ENCODE measurements at regions not wholly inside any gene's neighbourhood (a gene's known extent, or its start where the extent isn't known, plus 50 kb on each side); places are given as distances from the start of the nearest gene placed in this dataset.
A peak's percentile ranks its signal among the peaks of the same experiment; 100 is the strongest.
"Not testable (repeated sequence)": the region's sequence is repeated elsewhere in the genome, so short reads cannot be mapped to it uniquely, and the experiment has no call there.

DNA sequence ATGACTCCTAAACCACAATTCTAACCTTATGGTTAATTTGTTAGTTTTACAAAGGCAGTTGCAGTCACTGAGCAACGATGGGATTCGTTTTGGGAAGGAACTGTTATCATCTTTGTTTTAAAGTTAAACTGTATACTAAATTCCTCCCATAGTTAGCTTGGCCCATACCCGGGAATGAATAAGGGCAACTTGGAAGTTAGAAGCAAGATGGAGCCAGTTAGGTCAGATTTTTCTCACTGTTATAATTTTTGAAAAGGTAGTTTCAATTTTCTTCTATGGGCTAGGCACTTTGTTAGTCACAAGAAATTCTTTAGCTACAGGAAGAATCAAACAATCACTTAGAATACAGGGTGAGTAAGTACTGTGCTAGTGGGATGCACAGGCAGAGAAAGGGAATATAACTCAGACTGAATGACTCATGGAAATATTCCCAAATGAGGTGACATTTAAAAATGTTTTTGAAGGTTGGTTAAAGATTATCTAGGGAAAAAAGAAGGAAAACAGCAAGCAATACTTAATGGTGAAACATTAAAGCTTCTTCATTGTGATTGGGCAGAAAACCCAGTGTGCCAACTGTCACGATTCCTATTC, 153.6 kb downstream of the MAGEB17 start:
- DNase-seq: no peak

DNA sequence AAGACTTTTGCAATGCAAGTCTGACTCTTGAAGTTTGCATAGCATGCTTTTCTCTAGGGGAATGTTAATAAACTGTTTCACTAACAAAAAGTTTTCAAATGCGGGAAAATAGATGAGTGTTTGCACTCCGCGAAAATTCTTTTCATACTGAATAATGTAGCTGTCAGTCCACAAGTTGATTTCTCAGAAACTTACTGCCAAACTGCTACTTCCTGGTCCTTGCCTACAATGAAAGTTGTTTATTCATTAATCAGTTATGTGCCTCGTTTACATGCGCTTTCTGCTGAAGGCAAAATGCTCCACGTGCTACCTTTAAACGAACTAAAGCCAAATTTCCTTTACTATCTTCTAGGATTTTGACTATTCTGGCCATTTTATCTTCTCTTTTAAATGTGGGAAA, 166.2 kb downstream of the MAGEB17 start:
- DNase-seq: no peak

DNA sequence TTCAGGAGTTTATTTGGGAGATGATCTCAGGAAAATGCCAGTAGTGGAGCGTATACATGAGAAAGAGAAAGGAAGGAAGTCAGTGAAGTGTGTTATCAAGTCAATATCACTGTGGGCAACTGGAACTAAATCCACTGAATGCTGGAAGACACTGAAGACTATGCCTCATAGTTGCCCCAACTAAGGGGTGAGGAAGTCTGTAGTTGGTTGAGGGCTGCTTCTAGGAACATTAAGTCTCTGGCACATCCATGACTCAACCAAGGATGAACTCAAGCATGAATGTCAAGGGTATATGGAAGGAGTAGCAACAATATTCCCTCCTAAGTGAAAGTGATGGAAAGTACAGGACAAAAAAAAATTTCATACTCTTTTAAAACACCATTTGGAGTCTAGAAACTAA, 167.9 kb downstream of the MAGEB17 start:
- DNase-seq: no peak

DNA sequence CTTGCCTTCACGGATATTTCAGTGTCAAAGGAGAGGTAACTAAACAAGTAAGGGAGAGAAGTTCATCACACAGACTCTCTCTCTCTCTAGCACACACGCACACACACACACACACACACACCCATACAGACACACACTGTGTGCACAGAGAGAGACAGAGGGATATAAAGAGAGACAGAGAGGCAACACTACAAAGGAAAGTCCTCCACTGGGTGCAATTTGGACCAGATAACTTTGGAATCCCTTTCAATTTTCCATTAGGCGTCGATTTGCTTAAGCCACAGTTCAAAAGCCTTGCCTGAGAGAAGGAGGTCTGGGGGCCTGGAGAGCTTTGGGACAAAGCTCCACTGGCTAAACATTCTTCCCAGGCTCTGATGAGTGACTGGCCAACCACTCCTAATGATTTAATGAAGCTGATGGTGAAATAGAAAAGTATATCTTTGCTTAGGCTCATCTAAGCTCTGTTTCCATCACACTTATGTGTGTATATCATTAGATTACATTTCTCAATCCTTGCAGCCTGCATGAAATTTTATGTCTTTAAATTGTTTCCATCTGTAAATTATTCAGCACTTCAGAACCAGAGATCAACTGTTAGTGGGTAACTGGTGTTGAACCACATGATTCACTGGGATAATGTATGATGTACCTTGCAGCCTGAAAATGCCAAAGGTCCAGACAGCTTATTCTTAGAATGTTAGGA, 180.8 kb downstream of the MAGEB17 start:
- no peak for DNase-seq

DNA sequence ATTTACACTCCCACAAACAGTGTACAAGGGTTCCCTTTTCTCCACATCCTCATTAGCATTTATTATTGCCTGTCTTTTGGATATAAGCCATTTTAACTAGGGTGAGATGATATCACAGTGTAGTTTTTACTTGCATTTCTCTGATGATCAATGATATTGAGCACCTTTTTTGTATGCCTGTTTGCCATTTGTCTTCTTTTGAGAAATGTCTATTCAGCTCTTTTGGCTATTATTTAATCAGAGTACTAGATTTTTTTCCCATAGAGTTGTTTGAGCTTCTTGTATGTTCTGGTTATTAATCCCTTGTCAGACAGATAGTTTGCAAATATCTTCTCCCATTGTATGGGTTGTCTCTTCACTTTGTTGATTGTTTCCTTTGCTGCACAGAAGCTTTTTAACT, 190.6 kb downstream of the MAGEB17 start:
- no peak for DNase-seq

DNA sequence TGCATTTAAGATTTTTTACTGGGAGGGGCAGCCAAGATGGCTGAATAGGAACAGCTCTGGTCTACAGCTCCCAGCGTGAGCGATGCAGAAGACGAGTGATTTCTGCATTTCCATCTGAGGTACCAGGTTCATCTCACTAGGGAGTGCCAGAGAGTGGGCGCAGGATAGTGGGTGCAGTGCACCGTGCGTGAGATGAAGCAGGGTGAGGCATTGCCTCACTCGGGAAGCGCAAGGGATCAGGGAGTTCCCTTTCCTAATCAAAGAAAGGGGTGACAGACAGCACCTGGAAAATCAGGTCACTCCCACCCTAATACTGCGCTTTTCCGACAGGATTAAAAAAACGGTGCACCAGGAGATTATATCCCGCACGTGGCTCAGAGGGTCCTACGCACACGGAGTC, 192.8 kb downstream of the MAGEB17 start:
- not testable (repeated sequence) for DNase-seq

DNA sequence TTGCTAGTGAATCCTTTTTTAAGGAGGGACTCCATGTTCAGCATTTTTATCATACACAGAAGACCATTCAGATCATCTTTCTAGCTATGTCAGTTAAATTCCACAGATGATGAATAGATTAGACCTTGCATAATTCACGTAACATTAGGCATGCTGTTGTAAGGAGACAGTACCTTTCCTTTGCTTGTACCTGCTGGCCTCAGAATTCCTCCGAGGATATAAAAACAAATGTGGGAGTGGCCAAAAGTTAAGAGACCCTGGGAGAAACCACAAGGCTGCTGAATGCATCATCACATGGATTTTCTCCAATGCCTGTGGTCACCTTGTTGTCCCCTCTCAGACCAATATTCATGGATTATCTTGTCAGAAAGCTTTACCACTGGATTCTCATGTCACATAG, 201.4 kb downstream of the MAGEB17 start:
- DNase-seq: no peak

DNA sequence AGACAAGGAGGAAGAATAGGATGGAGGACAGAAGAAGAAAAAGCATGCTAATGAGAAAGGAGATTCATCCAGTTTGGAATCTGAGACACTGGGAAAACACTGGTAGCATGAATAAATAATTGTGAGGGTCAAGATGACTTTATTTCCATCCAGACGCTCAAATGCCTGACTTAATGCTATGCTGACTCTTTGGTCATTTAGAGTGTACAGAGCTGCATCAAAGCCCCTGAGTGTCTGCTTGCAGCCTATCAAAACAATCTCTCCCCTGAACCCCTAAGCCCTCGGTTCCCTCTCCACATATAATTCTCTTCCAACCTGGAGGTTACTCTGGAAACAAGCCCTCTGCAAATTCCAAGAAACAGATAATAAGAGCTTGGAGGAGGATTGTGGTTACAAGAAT, 208.8 kb downstream of the MAGEB17 start:
- no peak for DNase-seq

DNA sequence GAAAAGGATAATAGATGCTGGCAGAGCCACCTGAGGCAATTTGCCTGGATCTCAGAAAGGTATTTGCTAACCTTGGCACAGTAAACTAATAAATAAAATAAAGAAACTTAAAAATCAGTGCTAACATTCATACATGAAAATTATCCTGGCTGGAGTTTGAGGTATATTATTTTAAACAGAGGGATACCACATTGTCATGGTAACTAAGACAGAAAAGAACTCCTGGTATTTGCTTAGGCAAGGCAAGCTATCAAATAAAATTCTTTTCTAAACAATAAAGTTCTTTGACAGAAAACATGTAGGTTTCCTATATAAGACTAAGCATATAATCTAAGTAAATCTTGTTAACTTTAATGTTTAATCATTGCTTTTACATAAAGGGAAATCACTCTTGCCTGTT, 218.8 kb downstream of the MAGEB17 start:
- DNase-seq: no peak

DNA sequence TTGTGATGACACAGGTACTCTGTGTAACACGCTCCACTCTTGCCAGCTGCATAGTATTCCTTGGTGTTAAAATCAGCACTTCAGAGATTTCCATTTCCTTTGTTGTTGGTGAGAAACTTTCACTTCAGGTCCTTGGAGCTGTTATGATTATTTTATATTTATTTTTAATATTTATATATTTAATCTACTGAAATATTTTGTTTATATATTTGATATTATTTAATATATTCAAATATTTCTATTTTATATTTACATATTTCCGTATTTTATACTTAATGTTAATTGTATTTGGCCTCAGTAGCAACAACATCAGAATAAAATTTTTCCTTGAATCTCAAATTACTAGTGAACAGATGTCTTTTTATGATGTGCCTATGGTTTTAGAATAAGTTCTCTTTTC, 225.3 kb downstream of the MAGEB17 start:
- DNase-seq: no peak

DNA sequence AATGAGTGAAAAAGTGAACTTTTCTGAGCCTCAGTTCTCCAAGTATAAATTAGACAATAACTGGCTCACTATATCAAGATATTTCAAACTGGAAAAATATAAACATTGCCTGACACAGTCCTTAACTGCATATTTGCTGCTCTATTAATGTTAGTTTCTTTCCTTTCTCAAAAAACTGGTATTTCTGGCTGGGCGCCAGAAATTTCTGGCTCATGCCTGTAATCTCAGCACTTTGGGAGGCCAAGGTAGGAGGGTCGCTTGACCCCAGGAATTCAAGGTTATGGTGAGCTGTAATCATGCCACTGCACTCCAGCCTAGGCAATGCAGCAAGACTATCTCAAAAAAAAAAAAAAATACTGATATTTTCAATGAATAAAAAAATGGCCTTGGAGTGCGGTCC, 227.0 kb downstream of the MAGEB17 start:
- no peak for DNase-seq

DNA sequence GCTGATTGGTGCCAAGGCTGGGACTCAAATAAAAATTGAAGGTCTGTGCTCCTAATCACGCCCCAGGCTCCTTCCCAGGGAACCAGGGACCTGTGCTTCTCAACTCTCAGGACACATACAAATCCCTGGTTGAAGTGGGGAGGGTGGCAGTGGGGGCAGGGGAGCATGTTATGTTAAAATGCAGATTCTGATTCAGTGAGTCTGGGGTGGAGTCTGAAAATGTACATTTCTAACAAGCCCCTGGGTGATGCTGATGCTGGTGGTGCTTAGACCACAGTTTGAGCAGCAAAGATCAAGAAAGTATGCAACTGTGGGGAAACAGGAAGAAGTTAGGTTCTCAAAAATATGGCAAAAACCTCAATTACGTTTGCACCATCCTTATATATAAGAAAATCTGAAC, 236.5 kb downstream of the MAGEB17 start:
- DNase-seq: no peak

DNA sequence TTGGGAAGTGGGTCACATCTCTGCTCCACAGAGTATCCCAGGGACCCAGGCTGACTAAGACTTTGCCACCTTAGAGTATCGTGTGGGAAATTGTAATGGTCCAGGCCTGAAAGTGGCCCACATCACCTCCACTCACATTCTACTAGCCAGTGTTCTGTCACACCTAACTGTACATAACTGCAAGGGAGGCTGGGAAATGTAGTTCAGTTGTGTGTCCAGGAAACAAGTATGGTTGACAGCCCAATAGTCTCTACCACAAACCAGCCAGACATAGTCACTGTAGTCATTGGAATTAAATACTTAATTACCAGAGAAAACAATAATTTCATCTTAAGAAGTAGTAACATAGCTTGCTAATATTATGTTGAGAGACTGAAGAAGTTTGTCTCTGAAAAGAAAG, 233.4 kb upstream of the S100G start:
- no peak for DNase-seq

DNA sequence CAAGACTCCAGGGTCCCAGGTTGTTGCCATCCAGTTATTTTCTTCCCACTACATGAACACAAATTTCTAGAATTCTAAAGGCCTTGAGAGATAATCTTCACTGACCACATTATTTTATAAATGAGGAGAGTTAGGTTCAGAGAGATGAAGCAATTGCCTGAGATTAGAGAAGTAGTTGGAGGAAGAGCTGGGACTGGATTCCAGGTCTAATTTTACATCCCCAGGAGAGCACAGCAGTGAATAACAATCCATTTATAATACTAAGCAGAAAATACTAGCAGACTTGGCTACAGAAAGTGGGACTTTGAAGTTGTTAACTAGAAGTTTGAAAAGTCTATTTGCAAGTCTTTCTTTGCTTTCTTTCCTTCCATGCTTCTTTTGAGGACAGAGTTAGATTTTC, 231.3 kb upstream of the S100G start:
- no peak for DNase-seq

DNA sequence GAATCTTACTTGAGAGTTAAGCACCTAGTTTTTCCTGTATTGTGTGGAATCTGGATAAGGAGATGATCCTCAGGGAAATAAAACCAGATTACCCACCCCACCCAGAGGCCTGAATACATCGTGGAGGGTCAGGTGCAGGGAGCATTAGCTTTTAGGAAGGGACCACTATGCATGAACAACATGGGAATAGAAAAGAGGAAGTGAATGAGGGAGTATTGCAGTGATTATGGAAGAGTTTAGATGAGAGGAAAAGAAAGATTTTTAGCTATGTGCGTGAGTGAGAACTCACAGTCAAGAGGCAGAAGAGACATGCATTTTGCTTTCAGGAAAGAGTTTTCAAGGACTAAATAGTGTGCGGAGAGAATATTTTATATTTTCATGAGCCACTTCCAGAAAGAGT, 222.3 kb upstream of the S100G start:
- no peak for DNase-seq

DNA sequence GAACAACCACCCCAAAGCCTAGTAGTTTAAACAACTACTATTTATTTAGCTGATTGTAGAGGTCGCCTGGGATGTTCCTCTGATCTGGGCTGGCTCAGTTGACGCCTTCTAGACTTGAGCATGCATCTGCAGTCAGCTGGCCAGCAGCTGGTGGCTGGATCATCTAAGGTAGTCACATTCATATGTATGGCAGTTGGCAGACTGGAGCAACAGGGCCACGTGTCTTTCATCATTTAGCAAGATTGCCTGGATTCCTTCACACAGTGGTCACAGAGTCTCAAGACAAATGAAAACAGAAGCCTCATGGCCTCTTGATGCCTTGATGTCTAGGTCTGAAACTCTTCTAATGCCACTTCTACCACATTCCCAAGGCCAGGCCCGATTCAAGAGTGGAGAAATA, 220.6 kb upstream of the S100G start:
- no peak for DNase-seq

DNA sequence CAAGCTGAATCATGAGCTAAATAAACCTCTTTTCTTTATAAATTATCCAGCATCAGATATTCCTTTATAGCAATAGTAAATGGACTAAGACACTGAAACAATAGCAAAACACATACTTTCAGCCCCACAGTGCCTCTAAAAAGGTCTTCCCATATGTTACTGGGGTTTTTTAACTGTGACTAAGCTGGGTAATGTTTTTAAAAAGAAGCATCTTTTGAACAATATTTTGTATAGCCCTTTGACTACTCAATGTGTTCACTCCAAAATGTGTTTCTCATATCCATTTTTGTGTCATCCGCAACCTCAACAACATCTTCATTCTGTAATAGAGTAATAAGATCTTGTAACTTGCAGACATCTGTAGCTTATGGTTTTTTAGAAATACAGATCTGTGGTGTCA, 218.7 kb upstream of the S100G start:
- DNase-seq: no peak

DNA sequence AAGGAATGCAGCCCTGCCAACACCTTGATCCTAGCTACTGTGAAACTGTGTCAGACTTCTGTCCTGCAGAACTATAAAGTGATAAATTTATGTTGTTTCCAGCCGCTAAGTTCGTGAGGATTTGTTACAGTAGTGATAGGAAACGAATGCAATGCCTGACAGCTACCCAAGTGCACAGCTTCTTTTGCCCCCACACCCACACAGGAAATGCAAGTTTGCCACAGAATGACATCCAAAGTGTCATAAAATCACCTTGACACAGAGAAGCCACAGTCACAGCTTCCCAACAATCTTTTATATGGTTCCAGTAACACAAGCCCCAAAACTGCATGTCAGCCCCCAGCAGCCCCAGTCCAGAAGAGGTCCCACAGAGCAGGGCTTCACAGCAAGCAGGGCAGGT, 216.9 kb upstream of the S100G start:
- DNase-seq: no peak

DNA sequence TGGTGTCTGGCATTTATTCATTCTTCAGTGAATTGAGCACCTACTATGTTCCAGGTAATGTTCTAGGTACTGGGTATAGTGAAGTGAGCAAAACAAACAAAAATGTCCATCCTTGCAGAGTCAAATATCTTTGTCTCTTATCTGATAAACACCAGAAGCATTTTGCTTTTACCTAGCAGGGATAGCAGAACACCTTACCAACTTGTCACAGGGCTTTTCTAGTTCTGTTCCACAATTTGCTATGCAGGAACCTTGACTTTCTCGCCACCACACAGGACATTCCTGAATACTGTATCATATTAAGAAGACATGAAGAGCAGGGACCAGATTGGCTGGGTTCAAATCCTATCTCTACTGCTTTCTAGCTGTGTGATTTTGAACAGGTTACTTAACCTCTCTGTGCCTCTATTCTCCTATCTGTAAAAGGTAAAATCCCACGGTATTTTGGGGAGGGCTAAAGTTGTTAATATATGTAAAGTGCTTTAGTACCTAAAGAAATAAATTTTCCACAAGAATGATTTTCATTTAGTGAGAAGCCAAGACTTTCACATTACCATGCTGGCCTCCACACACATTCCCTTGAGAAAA, 214.5 kb upstream of the S100G start:
- DNase-seq: no peak

DNA sequence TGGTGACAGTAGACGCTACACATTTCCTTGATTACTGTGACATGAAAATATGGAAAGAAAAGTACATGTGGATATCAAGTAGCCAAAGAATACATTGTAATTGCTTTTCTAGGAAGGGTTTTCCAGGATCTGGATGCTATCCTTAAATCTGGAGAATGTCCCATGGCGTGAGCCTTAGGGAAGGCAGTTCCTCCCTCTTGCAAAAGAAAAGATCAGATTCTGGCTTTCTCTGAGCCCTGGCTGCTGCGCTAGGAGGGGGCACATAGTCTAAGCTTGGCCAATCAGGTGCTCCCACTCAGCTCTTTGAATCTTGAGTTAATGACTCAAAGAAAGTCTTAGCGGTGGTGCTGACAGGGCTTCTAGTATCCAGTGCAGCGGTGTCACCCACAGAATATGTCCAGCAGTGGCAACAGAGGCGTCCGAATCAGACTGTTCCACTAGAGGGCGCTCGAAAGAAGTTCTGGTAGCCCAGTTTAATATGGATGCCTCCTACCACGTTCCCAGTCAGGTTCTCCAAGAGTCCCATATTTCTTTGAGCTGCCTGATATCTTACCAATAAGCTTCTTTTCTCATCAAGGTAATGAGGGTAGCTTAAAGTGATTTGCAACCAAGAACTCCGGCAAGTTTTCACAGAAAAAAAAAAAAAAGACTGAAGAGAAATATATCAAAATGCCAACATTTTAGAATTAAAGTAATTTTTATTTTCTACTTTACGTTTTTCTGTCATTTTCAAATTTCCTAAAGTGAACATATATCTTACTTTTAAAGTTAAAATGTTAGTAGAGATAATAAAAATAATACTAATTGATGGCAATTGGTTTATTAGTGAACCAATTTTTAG, 213.4 kb upstream of the S100G start:
- DNase-seq: peak; percentile 37 to 87

DNA sequence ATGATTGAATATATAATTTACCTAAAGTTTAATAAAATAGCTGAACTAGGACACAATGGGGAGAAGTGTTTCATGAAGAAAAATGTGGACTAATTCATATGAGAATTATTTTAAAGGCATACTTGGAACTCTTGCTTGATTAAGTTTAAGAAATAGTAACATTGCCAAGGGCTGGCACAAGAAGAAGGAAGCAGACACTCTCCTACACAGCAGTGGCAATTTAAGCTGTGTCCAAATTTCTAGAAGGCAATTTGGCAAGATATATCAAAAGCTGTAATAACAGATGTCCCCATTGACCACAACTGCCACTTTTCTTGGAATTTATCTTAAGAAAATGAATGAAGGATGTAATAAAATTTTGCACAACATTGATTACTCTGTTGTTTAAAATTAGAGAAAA, 209.5 kb upstream of the S100G start:
- no peak for DNase-seq

DNA sequence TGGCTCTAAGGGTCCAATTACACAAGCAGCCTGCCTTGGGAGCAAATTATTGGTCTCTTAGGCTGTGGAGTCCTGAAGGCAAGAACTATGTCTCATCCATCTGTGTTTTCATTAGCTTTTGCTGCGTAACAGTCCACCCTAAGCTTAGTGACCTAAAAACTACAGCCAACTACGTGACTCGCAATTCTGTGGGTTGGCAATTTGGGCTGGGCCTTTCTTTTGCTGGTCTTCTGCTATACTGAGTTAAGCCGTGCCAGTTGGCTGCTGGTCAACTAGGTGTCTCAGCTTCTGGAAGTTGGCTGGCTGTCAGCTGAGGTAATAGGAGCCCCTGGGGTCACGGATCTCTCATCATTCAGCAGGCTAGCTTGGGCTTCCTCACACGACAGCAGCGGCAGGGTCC, 205.6 kb upstream of the S100G start:
- DNase-seq: no peak

DNA sequence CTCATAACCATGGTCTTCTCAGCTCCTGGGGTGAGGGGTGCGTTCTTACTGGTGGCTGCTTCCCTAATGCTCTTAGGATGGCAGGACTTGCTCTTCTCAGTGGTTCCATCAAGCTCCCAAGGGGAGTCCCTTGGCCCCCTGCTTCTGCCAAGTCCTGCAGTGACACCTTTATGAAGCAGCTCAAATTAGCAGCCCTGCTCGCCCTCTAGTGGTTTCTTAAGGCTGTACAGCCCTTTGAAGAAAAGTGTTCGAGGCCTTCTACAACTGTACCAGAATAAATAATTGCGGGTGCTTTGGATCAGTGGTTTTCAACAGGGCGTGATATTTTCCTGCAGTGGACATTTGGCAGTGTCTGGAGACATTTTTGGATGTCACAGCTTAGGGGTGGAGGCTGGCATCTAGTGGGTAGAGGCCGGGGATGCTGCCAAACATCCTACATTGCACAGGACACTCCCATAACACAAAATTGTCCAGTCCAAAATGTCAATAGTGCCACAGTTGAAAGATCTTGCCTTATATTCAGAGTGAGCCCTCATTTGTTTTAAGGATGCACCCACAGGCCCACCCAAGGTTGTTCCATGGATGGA, 204.7 kb upstream of the S100G start:
- peak in 1 of 2 donors; percentile 20 for DNase-seq

DNA sequence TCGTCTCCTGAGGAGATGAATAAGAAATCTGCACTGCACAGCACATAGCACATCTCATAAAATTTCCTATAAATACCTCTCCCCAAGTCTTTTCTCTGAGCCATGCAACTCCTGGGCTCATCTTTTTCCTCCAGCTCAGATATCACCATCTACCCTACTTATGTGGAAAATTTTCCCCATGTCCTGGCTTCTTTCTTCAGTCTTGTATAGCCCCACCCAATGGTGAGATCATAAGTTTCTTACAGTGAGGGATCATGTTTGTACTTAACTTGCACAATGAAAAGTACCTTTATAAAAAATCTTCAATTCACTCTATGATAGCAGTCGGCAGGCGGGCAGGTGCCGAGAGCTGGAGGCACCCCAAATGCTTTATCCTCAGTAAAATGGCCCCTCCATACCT, 198.6 kb upstream of the S100G start:
- DNase-seq: no peak
